ENCODE measurements at regions not wholly inside any gene's neighbourhood (a gene's known extent, or its start where the extent isn't known, plus 50 kb on each side); places are given as distances from the start of the nearest gene placed in this dataset.
"Not testable (repeated sequence)": the region's sequence is repeated elsewhere in the genome, so short reads cannot be mapped to it uniquely, and the experiment has no call there.

GRCh38 chr4:181811550-181811949 is 431.7 kb upstream of the TENM3 start:
- not testable (repeated sequence) for TF ChIP-seq CTCF (IDR thresholded peaks at IDR 0.05; ENCODE audit: low read length); EZH2 (optimal IDR thresholded peaks at IDR 0.05; ENCODE audit: low read depth, low read length)

Data from MM.1S (cell line).